H9 (cell line): ENCODE measurements at regions not wholly inside any gene's neighbourhood (a gene's known extent, or its start where the extent isn't known, plus 50 kb on each side); places are given as distances from the start of the nearest gene placed in this dataset.

ENCODE experiments used
- DNase-seq: peaks from one replicate; pipeline ENCODE4 v3.0.0-alpha.2; 2017
- H2AFZ ChIP-seq: one replicate; pipeline ENCODE4 v1.6.1; 2013; ENCODE audit warnings: mild to moderate bottlenecking, low read length, control low read depth, moderate library complexity
- H2AK5ac ChIP-seq: 2 replicates; pipeline ENCODE4 v1.6.1; 2013; ENCODE audit warnings: low read length, control low read depth, mixed read lengths; ENCODE audit not compliant: insufficient read length
- H2BK120ac ChIP-seq: one replicate; pipeline ENCODE4 v1.6.1; 2013; ENCODE audit warnings: low read depth, mild to moderate bottlenecking, low read length, control low read depth, inconsistent platforms; ENCODE audit not compliant: poor library complexity, severe bottlenecking
- H2BK12ac ChIP-seq: 2 replicates; pipeline ENCODE4 v1.6.1; 2013; ENCODE audit warnings: low read length, control low read depth, mixed read lengths, low read depth; ENCODE audit not compliant: insufficient read length
- H2BK15ac ChIP-seq: 2 replicates; pipeline ENCODE4 v1.6.1; 2013; ENCODE audit warnings: low read depth, low read length, control low read depth
- H2BK20ac ChIP-seq: one replicate; pipeline ENCODE4 v1.6.1; 2013; ENCODE audit warnings: low read depth, mild to moderate bottlenecking, low read length, control low read depth, inconsistent platforms; ENCODE audit not compliant: poor library complexity, severe bottlenecking
- H2BK5ac ChIP-seq: 2 replicates; pipeline ENCODE4 v1.6.1; 2013; ENCODE audit warnings: low read length, control low read depth, mixed read lengths; ENCODE audit not compliant: insufficient read length
- H3K14ac ChIP-seq: 2 replicates; pipeline ENCODE4 v1.6.1; 2013; ENCODE audit warnings: low read length, control low read depth; ENCODE audit not compliant: insufficient read depth
- H3K18ac ChIP-seq: 2 replicates; pipeline ENCODE4 v1.6.1; 2013; ENCODE audit warnings: low read depth, mild to moderate bottlenecking, mixed read lengths, low read length, control low read depth; ENCODE audit not compliant: insufficient read length
- H3K23ac ChIP-seq: 2 replicates; pipeline ENCODE4 v1.6.1; 2013; ENCODE audit warnings: low read length, control low read depth, mixed read lengths, low read depth; ENCODE audit not compliant: insufficient read length
- H3K23me2 ChIP-seq: 2 replicates; pipeline ENCODE4 v1.6.1; 2013; ENCODE audit warnings: low read depth, mild to moderate bottlenecking, mixed read lengths, low read length, control low read depth; ENCODE audit not compliant: insufficient read length, poor library complexity, severe bottlenecking
- H3K27ac ChIP-seq: 2 replicates; pipeline ENCODE4 v1.5.1; 2013; ENCODE audit warnings: low read length, control low read depth, mixed read lengths, low read depth; ENCODE audit not compliant: insufficient read length
- H3K27me3 ChIP-seq: 2 replicates; pipeline ENCODE4 v1.6.1; 2013; ENCODE audit warnings: low read length, control low read depth, inconsistent platforms; ENCODE audit not compliant: insufficient read depth
- H3K4ac ChIP-seq: 2 replicates; pipeline ENCODE4 v1.6.1; 2013; ENCODE audit warnings: low read depth, mild to moderate bottlenecking, control low read depth, inconsistent platforms, low read length, moderate library complexity
- H3K4me1 ChIP-seq: 2 replicates; pipeline ENCODE4 v1.6.1; 2013; ENCODE audit warnings: low read length, control low read depth, inconsistent platforms; ENCODE audit not compliant: insufficient read depth
- H3K4me2 ChIP-seq: 2 replicates; pipeline ENCODE4 v1.6.1; 2013; ENCODE audit warnings: low read length, control low read depth, mixed read lengths; ENCODE audit not compliant: insufficient read length, insufficient read depth
- H3K56ac ChIP-seq: 2 replicates; pipeline ENCODE4 v1.6.1; 2013; ENCODE audit warnings: low read depth, mild to moderate bottlenecking, mixed read lengths, low read length, control low read depth; ENCODE audit not compliant: insufficient read length
- H3K79me1 ChIP-seq: 2 replicates; pipeline ENCODE4 v1.6.1; 2013; ENCODE audit warnings: low read depth, mild to moderate bottlenecking, moderate library complexity, low read length, control low read depth, inconsistent platforms; ENCODE audit not compliant: insufficient read depth, poor library complexity, severe bottlenecking
- H3K79me2 ChIP-seq: 2 replicates; pipeline ENCODE4 v1.6.1; 2013; ENCODE audit warnings: low read length, control low read depth, inconsistent platforms; ENCODE audit not compliant: insufficient read depth
- H3K9ac ChIP-seq: 2 replicates; pipeline ENCODE4 v1.6.1; 2013; ENCODE audit warnings: low read length, control low read depth, mixed read lengths; ENCODE audit not compliant: insufficient read length; ENCODE audit errors: extremely low read depth
- H3K9me3 ChIP-seq: one replicate; pipeline ENCODE4 v1.6.1; 2013; ENCODE audit warnings: low read depth, low read length, inconsistent platforms; ENCODE audit not compliant: control insufficient read depth
- H3T11ph ChIP-seq: one replicate; pipeline ENCODE4 v1.6.1; 2013; ENCODE audit warnings: mild to moderate bottlenecking, low read length, control low read depth, inconsistent platforms
- H4K20me1 ChIP-seq: one replicate; pipeline ENCODE4 v1.6.1; 2013; ENCODE audit not compliant: control insufficient read depth, insufficient read length, insufficient read depth
- H4K5ac ChIP-seq: 2 replicates; pipeline ENCODE4 v1.6.1; 2013; ENCODE audit warnings: low read depth, mild to moderate bottlenecking, mixed read lengths, low read length, control low read depth; ENCODE audit not compliant: insufficient read length
- H4K8ac ChIP-seq: replicated peaks from 2 replicates; pipeline ENCODE4 v1.6.1; 2013; ENCODE audit warnings: low read length, control low read depth, mixed read lengths, low read depth; ENCODE audit not compliant: insufficient read length
- H4K91ac ChIP-seq: 2 replicates; pipeline ENCODE4 v1.6.1; 2013; ENCODE audit warnings: low read depth, mild to moderate bottlenecking, moderate library complexity, mixed read lengths, low read length, control low read depth; ENCODE audit not compliant: insufficient read length
- H3K27ac Mint-ChIP-seq, 3 experiments: 2 replicates in 2 of 3; 3 replicates in 1 of 3; pipeline ENCODE4 v1.8.0; 2020 to 2021; ENCODE audit warnings: mixed read lengths in 3 of 3, mild to moderate bottlenecking in 1 of 3, moderate library complexity in 1 of 3
- H3K27me3 Mint-ChIP-seq: 2 replicates; pipeline ENCODE4 v1.8.0; 2021; ENCODE audit warnings: low read depth, mild to moderate bottlenecking, moderate library complexity, mixed read lengths
- H3K36me3 Mint-ChIP-seq, 3 experiments: 2 replicates in 2 of 3; 3 replicates in 1 of 3; pipeline ENCODE4 v1.8.0; 2020 to 2021; ENCODE audit warnings: low read depth in 3 of 3, mixed read lengths in 3 of 3; ENCODE audit not compliant: insufficient read depth in 1 of 3
- H3K4me1 Mint-ChIP-seq, 2 experiments: 2 replicates each; pipeline ENCODE4 v1.8.0; 2020; ENCODE audit warnings: mixed read lengths in 2 of 2
- H3K4me3 Mint-ChIP-seq, 2 experiments: 2 replicates in 1 of 2; 3 replicates in 1 of 2; pipeline ENCODE4 v1.8.0; 2020 to 2021; ENCODE audit warnings: mild to moderate bottlenecking in 2 of 2, mixed read lengths in 2 of 2, moderate library complexity in 1 of 2
- H3K9me3 Mint-ChIP-seq, 2 experiments: 2 replicates in 1 of 2; 3 replicates in 1 of 2; pipeline ENCODE4 v1.8.0; 2020; ENCODE audit warnings: mild to moderate bottlenecking in 2 of 2, mixed read lengths in 2 of 2, moderate library complexity in 1 of 2
- CTCF ChIP-seq: fragments of 200-600 bp; sonication (generic); conservative IDR thresholded peaks from 3 replicates; pipeline ENCODE4 v1.8.0; 2021; ENCODE audit warnings: antibody characterized with exemption, mild to moderate bottlenecking
- WGBS: extraction: QIAGEN DNeasy Blood & Tissue Kit; methylation state at CpG from one replicate; pipeline ENCODE4 v1.1.7; 2013; ENCODE audit warnings: missing lambda C conversion rate, low lambda C conversion rate, mixed read lengths; ENCODE audit not compliant: insufficient read length; ENCODE audit errors: extremely low coverage; 5-methylcytosine and 5-hydroxymethylcytosine counted together

GRCh38 chr12:131477613-131478012, 233.3 kb upstream of the SFSWAP start:
- Histone ChIP-seq H2BK12ac (no peak overlapping the region), H3K9ac (no peak overlapping the region), H3K4me1 (no peaks in the 10 kb centered on the region), H4K20me1 (no peaks in the 10 kb centered on the region), H4K91ac (no peak overlapping the region), H3K4ac (no peak overlapping the region), H2BK15ac (no peak overlapping the region), H3K18ac (no peak overlapping the region), H3K14ac (no peak overlapping the region), H2AK5ac (no peak overlapping the region), H3K23ac (no peak overlapping the region), H2BK20ac (no peak overlapping the region), H3K27ac (no peak overlapping the region), H3K4me2 (no peak overlapping the region), H3K23me2 (no peaks in the 10 kb centered on the region), H2AFZ (no peak overlapping the region), H3K56ac (no peak overlapping the region), H4K8ac (no peak overlapping the region), H3K9me3 (no peaks in the 10 kb centered on the region), H2BK5ac (no peak overlapping the region), H3K79me2 (no peaks in the 10 kb centered on the region), H2BK120ac (no peak overlapping the region), H3T11ph (no peak overlapping the region), H4K5ac (no peak overlapping the region), H3K27me3 (no peaks in the 10 kb centered on the region), H3K79me1 (no peaks in the 10 kb centered on the region)
- no peak for DNase-seq
- Mint-ChIP-seq H3K9me3 (no peaks in the 10 kb centered on the region; a peak in 1 of 5 replicates), H3K27ac (no peak overlapping the region), H3K4me3 (no peak overlapping the region), H3K27me3 (peaks cover 3% of the 10 kb centered on the region; the same call in 1 of the 2 replicates), H3K4me1 (peaks cover 0 to 3% of the 10 kb centered on the region in 2 experiments; a peak in 1 of 4 replicates), H3K36me3 (no peaks in the 10 kb centered on the region)
- no peak for TF ChIP-seq CTCF
- no CpG with 5 or more reads among the region's 2 CpGs for WGBS
